Loucy (cell line): ENCODE measurements at regions not wholly inside any gene's neighbourhood (a gene's known extent, or its start where the extent isn't known, plus 50 kb on each side); places are given as distances from the start of the nearest gene placed in this dataset.

ENCODE experiments used
- EZH2phosphoT487 ChIP-seq: fragments of 200-600 bp; IDR thresholded peaks from 2 replicates; pipeline ENCODE4 v1.6.1; 2018; ENCODE audit warnings: antibody characterized with exemption, mild to moderate bottlenecking, moderate library complexity, borderline replicate concordance
- TF ChIP-seq, protein P1 (sequence below): fragments of 200-600 bp; sonication (generic); conservative IDR thresholded peaks from 2 replicates; pipeline ENCODE4 v1.5.1; 2014; ENCODE audit warnings: mild to moderate bottlenecking, antibody characterized with exemption, low read length

- TF ChIP-seq, protein P1, sequence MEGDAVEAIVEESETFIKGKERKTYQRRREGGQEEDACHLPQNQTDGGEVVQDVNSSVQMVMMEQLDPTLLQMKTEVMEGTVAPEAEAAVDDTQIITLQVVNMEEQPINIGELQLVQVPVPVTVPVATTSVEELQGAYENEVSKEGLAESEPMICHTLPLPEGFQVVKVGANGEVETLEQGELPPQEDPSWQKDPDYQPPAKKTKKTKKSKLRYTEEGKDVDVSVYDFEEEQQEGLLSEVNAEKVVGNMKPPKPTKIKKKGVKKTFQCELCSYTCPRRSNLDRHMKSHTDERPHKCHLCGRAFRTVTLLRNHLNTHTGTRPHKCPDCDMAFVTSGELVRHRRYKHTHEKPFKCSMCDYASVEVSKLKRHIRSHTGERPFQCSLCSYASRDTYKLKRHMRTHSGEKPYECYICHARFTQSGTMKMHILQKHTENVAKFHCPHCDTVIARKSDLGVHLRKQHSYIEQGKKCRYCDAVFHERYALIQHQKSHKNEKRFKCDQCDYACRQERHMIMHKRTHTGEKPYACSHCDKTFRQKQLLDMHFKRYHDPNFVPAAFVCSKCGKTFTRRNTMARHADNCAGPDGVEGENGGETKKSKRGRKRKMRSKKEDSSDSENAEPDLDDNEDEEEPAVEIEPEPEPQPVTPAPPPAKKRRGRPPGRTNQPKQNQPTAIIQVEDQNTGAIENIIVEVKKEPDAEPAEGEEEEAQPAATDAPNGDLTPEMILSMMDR: no peak
- TF ChIP-seq EZH2phosphoT487: no peak
Measured at GRCh38 chr3:73883497-73883896, 258.8 kb upstream of the PDZRN3 start.
